ENCODE measurements at regions not wholly inside any gene's neighbourhood (a gene's known extent, or its start where the extent isn't known, plus 50 kb on each side); places are given as distances from the start of the nearest gene placed in this dataset.
"Not testable (repeated sequence)": the region's sequence is repeated elsewhere in the genome, so short reads cannot be mapped to it uniquely, and the experiment has no call there.

DNA sequence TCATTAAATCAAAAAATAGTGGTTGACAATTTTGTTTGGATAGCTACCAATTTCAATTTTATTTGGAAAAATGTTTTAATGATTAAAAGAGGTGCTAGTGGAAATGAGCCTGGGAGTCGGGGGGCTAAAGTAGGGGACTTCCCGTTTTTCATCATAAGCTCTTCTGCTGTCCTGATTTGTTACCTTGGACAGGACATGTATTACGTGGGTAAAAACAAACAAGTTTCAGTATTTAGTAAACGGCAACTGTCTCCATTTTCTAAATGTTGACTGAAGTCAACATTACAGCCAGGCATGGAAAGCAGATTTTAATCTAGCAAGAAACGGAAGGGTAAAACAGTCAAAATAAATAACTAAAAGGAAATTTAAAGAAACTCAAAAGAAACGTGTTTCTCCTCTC lies 212.3 kb upstream of the GRAMD2B start:
- DNase-seq = no peak

DNA sequence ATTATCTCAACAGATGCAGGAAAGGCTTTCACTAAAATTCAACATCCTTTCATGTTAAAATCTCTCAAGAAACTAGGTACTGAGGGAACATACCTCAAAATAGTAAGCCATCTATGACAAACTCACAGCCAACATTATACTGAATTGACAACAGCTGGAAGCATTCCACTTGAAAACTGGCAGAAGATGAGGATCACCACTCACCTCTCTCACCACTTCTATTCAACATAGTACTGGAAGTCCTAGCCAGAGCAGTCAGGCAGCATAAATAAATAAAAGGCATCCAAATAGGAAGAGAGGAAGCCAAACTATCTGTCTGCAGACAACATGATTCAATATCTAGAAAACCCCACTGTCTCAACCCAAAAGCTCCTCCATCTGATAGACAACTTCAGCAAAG lies 203.6 kb upstream of the GRAMD2B start:
- DNase-seq = no peak

DNA sequence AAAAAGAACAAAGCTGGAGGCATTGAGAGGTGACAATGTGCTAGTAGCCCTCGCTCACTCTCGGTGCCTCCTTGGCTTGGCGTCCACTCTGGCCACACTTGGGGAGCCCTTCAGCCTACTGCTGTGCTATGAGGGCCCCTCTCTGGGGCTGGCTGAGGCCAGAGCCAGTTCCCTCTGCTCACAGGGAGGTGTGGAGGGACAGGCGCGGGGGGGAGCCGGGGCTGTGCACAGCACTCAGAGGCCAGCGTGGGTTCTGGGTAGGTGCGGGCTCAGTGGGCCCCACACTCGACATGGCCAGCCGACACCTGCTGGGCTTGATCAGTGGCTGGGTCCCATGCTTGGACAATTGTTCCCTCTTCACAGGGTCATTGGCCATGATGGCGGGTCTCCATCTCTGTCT lies 202.5 kb upstream of the GRAMD2B start:
- DNase-seq = no peak

DNA sequence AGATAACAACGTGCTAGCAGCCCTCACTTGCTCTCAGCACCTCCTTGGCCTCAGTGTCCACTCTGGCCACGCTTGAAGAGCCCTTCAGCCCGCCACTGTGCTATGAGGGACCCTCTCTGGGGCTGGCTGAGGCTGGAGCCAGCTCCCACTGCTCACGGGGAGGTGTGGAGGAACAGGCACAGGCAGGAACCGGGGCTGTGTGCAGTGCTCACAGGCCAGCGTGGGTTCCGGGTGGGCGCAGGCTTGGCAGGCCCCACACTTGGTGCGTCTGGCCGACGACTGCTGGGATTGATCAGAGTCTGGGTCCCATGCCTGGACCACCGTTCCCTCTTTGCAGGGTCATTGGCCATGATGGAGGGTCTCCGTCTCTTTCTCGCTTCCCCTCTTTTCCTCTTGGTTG lies 194.3 kb upstream of the GRAMD2B start:
- DNase-seq = no peak

DNA sequence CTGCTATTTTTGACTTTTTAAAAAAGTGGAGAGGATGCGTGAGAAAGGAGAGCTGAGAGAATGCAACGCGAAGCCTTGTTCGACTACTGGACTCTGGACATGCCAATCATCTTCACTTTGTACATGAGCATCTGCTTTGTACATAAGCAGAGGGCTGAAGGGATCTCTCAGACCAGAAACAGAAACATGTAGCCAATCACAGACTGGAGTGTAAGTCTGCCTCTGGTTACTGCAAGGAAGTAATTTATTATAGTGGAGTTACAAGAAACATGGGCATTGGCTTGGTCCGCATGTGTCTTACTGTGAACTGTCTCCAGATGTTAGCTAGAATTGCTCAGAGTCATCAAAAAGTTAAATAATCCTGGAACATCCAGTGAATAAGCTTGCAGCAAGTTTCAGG lies 190.0 kb upstream of the GRAMD2B start:
- no peak for DNase-seq

DNA sequence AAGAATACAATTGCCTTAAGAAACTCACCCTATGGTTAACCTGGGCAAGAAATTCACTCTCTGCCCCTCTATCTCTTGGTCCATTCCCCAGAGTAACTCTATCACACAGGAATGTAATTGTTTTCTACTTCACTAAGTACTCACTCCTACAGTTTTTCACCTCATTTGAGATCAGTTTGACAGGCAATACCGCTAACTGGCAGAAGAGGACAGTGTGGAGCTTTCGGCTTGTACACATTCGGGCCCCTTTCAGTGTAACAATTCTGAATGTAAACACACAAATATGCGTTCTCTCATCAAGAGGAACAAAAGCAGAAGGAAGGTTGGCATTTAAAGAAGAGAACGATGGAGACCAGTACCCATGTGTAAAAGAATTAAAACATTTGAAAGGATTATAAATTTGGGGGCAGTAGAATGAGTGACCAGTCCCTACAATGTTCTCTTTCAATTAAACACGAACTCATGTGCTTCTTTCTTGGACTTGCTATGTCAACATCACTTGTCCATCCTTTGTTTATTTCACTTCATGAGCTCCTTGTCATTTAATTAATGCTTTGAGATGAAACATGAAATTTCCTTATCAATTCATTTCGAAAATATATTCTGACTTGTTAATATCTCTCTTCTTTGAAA lies 188.5 kb upstream of the GRAMD2B start:
- DNase-seq = peak; percentile 13

DNA sequence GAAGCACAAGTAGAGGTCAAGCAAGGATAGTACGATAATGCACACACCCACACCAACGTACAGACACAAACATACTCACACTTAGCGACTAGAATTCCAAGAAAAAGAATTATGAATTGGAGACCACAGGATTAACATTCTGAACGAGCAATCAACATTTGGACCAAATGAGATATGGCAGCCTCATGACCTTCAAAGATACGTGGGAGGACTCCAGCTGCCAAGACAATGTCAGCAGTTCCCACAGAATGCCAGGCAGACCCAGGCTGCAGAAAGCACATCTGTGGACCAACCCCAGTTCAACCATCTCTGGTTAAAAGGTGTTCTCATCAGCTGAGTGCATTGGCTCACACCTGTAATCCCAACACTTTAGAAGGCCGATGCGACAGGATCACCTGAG lies 187.6 kb upstream of the GRAMD2B start:
- no peak for DNase-seq

DNA sequence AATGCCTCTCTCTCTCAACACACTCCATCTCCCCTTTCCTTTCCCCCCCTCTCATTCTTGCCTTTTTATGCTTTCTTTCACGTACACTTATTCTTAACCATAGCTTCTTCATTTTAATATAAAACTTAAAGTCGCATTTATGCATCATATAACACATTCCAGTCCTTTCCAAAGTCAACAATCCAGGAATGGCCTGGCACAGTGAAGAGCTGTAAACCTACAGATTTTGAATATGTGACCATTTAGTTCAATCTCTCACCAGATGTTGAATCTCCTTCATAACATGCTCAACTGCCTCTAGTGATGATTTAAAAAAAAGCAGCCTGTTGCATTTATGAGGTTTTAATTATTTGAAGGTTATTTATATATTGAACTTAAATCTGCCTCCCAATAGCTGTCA lies 186.2 kb upstream of the GRAMD2B start:
- no peak for DNase-seq

DNA sequence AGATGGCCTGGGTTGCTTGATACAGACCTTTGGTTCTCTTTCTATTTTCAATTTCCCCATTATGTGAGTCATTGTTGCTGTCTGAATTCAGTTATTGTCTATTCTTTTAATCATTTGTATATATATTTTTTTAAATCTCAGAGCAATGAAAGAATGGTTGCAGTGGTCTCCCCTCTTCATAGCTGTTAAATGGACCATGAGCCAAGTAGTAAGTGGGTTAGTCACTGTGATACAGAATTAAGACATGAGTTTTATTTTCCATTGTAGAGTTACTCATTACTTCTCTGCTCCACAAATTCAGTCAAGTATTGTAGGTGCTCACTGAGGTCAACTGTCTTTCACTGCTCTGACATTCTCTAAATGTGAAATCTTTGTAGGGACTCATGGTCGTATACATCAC lies 174.6 kb upstream of the GRAMD2B start:
- DNase-seq = no peak

DNA sequence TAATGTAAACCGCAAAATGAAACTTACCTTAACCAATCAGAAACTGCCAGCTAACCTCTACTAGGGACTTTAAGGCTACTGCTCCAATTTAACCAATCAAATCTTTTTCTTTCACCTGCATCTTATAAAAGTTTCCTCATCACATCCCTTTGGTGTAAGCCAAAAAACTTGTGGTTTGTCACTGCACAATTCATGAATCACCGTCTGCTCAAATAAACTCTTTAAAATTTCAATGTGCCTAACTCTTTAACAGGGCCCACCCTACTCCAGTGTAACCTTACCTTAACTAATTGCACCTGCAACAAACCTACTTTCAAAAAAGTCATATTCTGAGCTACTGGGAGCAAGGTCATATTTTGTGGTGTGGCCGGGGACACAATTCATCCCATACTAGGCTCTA lies 172.2 kb upstream of the GRAMD2B start:
- no peak for DNase-seq

DNA sequence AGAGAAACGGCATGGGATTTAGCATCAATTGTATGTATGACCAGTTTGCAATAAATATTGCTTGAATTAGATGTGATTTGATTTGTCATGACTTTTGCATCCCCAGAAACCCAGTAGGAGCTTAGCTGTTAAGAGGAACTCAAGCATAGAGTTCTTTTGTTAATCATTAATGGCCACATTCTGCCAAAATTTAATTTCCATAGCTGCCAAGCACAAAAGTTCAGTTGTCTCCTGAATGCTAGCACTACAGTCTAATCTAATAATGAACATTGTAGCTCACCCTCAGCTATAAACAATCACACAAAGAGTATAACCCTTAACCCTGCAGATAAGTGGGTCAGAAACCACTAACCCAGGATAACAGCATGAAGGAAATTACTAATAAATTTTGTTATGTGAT lies 169.8 kb upstream of the GRAMD2B start:
- no peak for DNase-seq

DNA sequence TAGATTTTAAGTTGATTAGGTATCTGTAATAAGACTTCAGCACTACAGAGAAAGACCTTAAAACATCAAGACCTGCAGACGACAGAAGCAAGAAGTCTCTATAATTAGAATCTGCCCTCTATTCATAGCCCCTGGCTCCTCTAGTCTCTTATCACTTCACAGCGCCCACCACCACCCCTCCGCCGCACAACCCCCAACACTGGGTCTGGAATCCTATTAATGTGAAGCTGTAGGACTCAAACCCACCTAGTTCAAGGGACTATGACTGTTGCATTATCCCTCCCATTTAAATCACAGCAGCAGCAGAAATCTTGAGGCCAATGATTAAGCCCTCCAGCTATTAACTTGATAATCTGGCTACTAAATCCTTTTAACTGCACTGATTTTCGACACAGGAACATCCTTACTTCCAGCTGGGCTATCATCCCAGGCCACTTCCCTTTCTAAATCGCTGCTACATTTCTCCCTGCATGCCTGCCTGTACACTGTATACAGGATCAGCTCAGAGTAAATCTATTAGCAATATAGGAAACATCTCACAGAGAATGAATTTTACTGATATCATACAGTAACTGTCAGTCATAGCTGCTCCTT lies 159.5 kb upstream of the GRAMD2B start:
- DNase-seq = no peak

DNA sequence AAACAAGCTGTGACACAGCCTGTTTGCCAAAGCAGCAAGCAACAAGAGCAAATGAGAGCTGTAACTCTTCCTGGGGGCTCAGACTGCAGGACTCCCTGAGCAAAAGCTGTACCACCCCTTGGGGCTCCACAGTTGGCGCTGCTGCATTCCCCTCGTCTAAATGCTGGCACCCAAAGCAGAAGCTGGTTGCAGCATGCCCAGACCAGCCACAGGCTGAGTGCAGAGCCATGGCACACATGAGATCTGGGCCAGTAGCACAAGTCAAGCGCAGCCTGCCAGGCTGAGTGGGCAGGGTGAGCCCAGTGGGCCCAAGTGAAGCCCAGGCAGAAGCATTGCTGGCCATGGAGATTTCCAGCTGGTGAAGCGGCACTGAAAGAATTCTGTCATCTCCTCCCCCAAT lies 157.3 kb upstream of the GRAMD2B start:
- DNase-seq = no peak

DNA sequence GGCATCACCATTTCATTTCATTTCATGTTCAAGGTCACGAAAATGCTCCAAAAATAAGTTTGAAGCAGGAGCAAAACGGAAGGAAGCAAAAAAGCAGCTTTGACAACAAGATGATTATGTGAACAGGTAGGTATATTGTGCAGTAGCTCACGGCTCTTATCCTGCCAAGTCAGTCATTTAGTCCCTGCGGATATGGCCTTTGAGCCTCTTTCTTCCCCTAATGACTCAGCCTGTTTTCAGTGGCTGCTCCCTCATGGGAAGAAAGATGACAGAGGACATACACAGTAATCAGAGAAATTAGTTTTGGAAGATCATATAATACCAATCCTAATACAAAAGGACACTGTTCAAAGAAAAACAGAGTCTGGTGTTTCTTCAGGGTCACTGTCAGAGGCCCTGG lies 155.8 kb upstream of the GRAMD2B start:
- DNase-seq = no peak

DNA sequence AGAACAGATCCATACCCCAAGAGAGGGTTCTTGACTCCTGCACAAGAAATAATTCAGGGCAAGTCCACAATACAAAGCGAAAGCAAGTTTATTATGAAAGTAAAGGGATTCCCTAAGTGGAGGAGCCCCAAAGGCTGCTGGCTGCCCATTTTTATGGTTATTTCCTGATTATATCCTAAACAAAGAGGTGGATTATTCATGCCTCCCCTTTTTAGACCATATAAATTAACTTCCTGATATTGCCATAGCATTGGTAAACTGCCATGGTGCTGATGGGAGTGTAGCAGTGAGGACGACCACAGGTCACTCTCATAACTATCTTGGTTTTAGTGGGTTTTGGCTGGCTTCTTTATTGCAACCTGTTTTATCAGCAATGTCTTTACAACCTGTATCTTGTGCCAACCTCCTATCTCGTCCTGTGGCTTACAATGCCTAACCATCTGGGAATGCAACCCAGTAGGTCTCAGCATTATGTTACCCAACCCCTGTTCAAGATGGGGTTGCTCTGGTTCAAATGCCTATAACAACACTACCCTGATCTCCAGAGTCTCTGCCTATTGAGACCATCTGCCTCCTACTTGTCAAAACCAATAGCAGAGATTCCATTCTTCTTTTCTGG lies 154.4 kb upstream of the GRAMD2B start:
- DNase-seq = no peak

DNA sequence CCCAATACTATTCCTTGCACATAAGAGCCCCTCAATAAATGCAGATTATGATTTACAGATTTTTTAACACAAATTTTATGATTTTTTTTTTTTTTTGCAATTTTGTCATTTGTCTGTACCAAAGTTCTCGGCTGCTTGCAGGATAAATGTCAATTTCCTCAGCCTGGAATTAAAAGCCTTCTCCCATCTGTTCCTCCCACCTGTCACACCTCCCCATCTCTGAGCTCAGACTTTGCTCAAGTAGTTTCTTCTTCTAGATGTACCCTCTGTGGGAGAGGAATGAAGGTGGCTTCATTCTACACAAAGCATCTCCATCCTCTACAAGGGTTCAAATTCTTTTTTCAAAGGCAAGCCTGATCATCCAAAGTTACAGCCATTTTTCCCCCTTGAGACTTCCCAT lies 153.7 kb upstream of the GRAMD2B start:
- no peak for DNase-seq

DNA sequence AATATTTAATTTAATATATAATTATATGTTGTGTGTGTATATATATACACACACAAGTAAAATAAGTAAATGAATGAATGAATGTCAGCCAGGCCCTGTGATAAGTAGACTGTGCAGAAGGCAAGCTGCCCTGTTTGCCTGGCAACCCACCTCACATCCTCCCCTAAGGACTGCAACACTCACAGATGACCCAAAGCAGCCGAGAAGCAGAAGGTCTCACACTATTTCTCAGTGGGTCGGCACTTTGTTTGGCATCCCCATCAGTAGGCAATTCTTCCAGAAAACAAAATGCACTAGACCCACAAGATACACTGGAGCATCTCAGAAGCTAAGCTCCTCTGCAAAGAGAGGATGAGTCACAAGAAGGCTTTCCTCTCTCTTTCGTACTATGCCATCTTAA lies 152.1 kb upstream of the GRAMD2B start:
- no peak for DNase-seq

DNA sequence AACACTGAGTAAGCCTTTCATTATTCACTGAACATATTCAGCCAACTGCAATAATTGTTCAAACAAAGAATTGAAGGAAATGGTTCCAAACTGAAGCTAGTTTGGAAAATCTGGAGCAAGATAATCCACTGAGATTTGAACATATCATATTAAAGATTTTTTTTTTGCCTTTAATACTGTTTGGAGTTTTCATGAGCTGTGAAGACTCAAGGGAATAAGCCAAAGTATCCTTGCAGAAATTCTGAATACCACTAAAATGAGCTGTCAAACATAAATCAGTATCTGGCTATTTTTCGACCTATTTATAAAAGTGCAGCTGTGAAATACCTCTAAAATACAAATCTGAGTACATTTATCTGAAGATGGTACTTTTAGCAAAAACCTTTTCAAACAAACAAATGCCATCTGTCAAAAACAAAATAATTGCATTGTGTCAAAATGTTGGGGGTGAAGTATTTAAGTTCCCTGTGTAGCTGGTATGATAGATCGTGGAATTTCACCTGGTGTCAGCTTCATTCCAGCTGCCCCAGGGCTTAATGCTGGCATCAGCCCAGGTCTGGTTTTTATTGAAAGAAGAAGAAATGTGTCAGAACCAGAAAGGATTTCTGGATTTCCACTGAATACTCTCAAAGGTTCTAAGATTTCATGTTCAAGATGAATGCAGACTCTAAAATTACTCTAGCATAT lies 149.0 kb upstream of the GRAMD2B start:
- DNase-seq = no peak

DNA sequence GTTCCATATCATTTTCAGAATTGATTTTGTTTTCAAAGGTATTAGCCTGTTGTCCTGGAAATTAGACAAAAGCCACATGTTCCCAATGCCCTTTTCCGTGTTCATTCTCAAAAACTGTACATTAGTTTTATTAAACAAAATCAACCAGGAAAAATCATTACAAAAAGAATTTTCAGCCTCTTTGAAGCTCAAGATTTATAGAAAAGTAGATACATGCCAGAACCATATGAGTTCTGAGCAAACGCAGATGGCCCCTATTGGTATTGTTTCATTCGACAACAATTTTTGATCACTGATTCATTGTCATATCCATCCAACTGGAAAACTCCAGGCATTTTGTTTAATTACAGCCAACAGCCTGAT lies 148.5 kb upstream of the GRAMD2B start:
- no peak for DNase-seq

DNA sequence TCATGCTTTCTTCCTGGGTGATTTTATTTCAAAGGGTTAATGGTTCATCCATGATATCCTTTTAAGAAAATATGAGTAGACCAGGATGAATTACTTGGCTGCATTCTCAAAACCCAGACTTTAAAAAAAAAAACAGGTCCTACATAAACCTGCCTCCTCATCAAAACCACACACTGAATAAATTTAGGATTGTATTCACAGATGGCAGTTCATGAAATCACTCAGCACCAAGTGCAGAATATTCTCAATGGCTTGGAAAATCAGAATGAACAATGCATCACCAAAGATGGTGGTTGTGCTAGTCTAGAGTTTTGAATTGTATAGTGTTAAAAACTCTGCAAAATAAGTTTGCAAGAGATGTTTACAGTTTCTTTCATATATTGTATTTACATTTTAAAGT lies 145.4 kb upstream of the GRAMD2B start:
- DNase-seq = no peak

DNA sequence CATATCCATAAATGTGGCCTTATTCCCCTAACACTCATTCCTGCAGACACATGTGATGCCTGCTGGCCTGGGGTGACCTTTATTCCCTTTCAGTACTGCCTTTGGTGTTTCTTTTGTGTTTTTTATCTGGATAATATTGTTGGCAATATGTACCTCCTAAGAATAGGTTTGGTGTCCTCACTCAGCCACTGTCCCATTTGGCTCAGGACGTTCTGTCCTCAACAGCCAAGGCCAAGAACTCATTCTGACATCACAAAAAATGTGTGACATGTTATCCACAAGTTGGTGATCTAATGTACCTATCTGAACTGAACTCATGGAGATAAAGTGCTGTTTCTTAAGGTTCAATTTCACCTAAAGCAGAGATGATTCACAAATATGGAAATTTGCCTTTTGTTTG lies 142.9 kb upstream of the GRAMD2B start:
- DNase-seq = no peak

DNA sequence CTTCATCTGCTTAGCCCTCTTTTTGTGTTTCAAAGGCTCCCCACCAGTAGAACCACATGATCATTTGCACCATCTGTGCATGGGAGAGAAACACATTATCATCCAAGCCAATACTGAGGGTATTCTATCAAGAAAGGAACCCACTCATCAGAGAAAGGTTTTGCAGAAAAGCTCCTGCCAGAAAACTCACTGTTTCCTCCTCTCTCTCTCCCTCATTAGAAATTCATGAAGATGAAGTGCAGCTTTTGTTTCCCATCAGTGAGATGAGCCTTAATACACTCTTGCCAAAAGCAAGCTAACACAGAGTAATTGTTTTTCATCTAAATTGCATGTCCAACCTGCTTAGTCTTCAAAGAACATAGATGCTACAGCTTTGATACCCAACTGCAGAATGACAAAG lies 142.4 kb upstream of the GRAMD2B start:
- no peak for DNase-seq

DNA sequence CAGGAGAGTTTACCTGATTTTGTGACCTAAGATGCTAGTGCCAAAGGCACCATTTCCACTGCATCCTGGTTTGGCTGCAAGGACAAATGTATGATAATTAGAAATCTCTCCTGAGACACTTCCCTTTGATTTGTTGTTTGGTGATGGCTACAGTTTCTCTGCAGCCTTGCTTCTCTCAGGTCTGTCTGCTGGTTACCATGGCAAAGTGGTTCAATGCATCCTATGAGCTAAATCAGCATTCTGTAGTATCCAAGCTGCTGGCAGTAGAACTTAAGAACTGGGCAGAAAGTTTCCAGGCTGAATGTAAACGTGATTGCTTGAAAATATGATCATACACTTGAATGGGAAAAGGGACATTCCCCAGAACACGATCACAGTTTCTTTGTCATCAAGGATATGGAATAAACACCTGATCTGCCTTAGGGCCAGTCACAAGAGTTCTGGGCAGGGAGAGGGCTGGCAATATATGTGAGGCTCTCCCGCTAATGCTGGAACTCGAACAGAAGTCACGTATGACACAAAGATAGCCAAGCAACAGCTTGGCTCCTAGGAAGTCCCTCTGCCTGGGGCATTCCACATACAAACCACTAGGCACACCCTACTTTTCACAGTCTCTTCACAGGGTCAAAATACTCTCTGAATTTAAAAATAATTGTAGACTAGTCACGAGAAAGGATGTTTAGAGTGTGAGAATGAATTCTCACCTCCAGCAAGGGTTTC lies 138.1 kb upstream of the GRAMD2B start:
- DNase-seq = no peak

DNA sequence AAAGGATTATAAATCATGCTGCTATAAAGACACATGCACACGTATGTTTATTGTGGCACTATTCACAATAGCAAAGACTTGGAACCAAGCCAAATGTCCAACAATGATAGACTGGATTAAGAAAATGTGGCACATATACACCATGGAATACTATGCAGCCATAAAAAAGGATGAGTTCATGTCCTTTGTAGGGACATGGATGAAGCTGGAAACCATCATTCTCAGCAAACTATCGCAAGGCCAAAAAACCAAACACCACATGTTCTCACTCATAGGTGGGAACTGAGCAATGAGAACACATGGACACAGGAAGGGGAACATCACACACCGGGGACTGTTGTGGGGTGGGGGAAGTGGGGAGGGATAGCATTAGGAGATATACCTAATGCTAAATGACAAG lies 127.1 kb upstream of the GRAMD2B start:
- DNase-seq = not testable (repeated sequence)
